ENCODE measurements at regions not wholly inside any gene's neighbourhood (a gene's known extent, or its start where the extent isn't known, plus 50 kb on each side); places are given as distances from the start of the nearest gene placed in this dataset.
"Not testable (repeated sequence)": the region's sequence is repeated elsewhere in the genome, so short reads cannot be mapped to it uniquely, and the experiment has no call there.

GRCh38 chr11:71638801-71639519 lies 56.3 kb upstream of the KRTAP5-11 start:
- not testable (repeated sequence) for H3K9me3 Mint-ChIP-seq; H3K36me3 Mint-ChIP-seq; H3K27ac Mint-ChIP-seq; H3K4me1 Mint-ChIP-seq (ENCODE audit: unreplicated experiment)
- peak; percentile 87 for DNase-seq (ENCODE audit: extremely low spot score, unreplicated experiment)
- TF ChIP-seq CTCF (conservative IDR thresholded peaks at IDR 0.05): peak; percentile 81
- Mint-ChIP-seq H3K27me3 (peaks cover 43% of the 10 kb centered on the region), H3K4me3 (peak overlapping the region; percentile 75)

DNA sequence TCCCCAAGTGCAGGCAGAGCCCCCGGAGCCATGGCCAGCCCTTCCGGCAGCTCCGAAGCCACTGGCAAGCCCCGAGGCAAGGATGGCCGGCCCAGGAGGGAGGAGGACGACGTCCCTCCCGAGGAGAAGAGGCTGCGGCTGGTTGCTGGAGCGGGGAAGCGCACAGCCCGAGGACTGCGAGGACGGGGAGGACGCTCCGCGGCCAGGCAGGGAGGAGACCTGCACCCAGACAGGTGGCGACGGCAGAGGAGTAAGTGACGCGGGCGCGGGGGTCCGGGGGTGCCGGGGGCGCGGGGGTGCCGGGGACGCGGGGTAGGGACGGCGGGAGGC lies 56.8 kb upstream of the KRTAP5-11 start:
- H3K9me3 Mint-ChIP-seq; H3K36me3 Mint-ChIP-seq; H3K4me1 Mint-ChIP-seq (ENCODE audit: unreplicated experiment); DNase-seq (ENCODE audit: extremely low spot score, unreplicated experiment); H3K27ac Mint-ChIP-seq: not testable (repeated sequence)
- TF ChIP-seq CTCF (conservative IDR thresholded peaks at IDR 0.05): peak; percentile 1
- Mint-ChIP-seq H3K27me3 (peaks cover 43% of the 10 kb centered on the region), H3K4me3 (peak overlapping the region; percentile 68)

GRCh38 chr11:71639916-71640315 lies 57.2 kb upstream of the KRTAP5-11 start:
- H3K9me3 Mint-ChIP-seq; H3K27ac Mint-ChIP-seq; DNase-seq (ENCODE audit: extremely low spot score, unreplicated experiment); H3K4me1 Mint-ChIP-seq (ENCODE audit: unreplicated experiment); H3K36me3 Mint-ChIP-seq: not testable (repeated sequence)
- Mint-ChIP-seq H3K27me3 (peaks cover 43% of the 10 kb centered on the region), H3K4me3 (peak overlapping the region; percentile 64)

DNA sequence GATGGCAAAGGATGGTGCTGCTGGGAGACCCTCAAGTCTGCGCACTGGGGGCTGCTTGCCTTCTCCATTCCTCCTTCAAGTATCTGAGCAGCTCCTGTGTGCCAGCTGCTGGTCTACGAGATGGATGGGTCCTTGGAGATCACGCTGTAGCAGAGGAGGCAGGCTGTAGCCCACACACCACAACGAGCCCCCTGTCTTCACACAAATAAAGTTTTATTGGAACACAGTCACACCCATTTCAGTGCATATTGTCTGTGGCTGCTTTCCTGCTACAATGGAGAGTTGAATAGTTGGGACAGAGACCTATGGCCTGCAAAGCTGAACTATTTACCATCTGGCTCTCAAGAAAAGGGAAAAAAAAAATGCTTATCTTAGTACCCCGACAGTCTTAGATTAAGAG lies 64.4 kb upstream of the KRTAP5-11 start:
- not testable (repeated sequence) for H3K36me3 Mint-ChIP-seq; H3K27ac Mint-ChIP-seq; H3K4me1 Mint-ChIP-seq (ENCODE audit: unreplicated experiment); DNase-seq (ENCODE audit: extremely low spot score, unreplicated experiment); H3K9me3 Mint-ChIP-seq; H3K4me3 Mint-ChIP-seq
- peaks cover 11% of the 10 kb centered on the region for H3K27me3 Mint-ChIP-seq

GRCh38 chr11:71652998-71653397 lies 70.3 kb upstream of the KRTAP5-11 start:
- H3K36me3 Mint-ChIP-seq; H3K27ac Mint-ChIP-seq; H3K9me3 Mint-ChIP-seq; DNase-seq (ENCODE audit: extremely low spot score, unreplicated experiment); H3K4me3 Mint-ChIP-seq; H3K4me1 Mint-ChIP-seq (ENCODE audit: unreplicated experiment): not testable (repeated sequence)
- peaks cover 13% of the 10 kb centered on the region for H3K27me3 Mint-ChIP-seq

DNA sequence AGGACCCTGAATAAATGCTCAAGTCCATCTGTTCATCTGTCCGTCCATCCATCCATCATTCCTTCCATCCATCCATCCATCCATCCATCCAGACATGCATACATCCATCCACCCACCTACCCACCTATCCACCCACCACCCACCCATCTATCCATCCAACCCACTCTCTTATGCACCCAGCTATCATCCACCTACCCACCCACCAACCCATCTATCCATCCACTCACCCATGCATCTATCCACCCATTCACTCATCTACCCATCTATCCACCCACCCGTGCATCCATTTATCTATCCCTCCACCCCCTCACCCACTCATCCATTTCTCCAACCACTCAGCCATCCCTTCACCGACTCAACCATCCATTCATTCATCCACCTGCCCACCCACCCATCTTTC lies 71.7 kb upstream of the KRTAP5-11 start:
- H3K4me3 Mint-ChIP-seq; H3K9me3 Mint-ChIP-seq; H3K27me3 Mint-ChIP-seq; H3K27ac Mint-ChIP-seq; H3K36me3 Mint-ChIP-seq; DNase-seq (ENCODE audit: extremely low spot score, unreplicated experiment); H3K4me1 Mint-ChIP-seq (ENCODE audit: unreplicated experiment): not testable (repeated sequence)

GRCh38 chr11:71655041-71655440 lies 72.4 kb upstream of the KRTAP5-11 start:
- not testable (repeated sequence) for H3K27ac Mint-ChIP-seq; H3K4me3 Mint-ChIP-seq; H3K36me3 Mint-ChIP-seq; H3K27me3 Mint-ChIP-seq; H3K4me1 Mint-ChIP-seq (ENCODE audit: unreplicated experiment); H3K9me3 Mint-ChIP-seq; DNase-seq (ENCODE audit: extremely low spot score, unreplicated experiment)

- H3K36me3 Mint-ChIP-seq; H3K4me3 Mint-ChIP-seq; DNase-seq (ENCODE audit: extremely low spot score, unreplicated experiment); H3K4me1 Mint-ChIP-seq (ENCODE audit: unreplicated experiment); H3K9me3 Mint-ChIP-seq; H3K27ac Mint-ChIP-seq; H3K27me3 Mint-ChIP-seq: not testable (repeated sequence)
Observed at GRCh38 chr11:71656513-71656912, 73.8 kb upstream of the KRTAP5-11 start.

GRCh38 chr11:71664941-71665340 lies 82.3 kb upstream of the KRTAP5-11 start:
- H3K36me3 Mint-ChIP-seq; H3K9me3 Mint-ChIP-seq; H3K4me3 Mint-ChIP-seq; H3K27ac Mint-ChIP-seq; H3K4me1 Mint-ChIP-seq (ENCODE audit: unreplicated experiment); DNase-seq (ENCODE audit: extremely low spot score, unreplicated experiment): not testable (repeated sequence)
- H3K27me3 Mint-ChIP-seq: peaks cover 12% of the 10 kb centered on the region

DNA sequence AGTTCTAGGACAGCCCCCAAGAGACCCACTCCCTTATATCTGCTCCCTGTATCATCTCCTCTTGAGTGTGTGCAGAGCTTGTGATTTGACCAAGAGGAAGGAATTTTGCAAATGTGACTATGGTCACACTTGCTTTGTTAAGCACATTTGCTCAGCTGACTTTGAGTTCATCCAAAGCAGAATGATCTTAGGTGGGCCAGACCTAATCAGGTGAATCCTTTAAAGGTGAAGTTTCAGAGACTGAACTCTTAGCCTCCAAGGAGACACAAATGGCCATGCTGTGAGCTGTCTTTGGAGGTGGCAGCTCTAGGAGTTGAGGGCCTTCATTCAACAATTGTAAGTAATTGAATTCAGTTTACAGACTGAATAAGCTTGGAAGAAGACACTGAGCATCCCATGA lies 115.4 kb upstream of the KRTAP5-11 start:
- not testable (repeated sequence) for H3K9me3 Mint-ChIP-seq, H3K27ac Mint-ChIP-seq

More for the DNA sequence above, 115.4 kb upstream of the KRTAP5-11 start:
- not testable (repeated sequence) for H3K27me3 Mint-ChIP-seq; H3K4me3 Mint-ChIP-seq; DNase-seq (ENCODE audit: extremely low spot score, unreplicated experiment); H3K4me1 Mint-ChIP-seq (ENCODE audit: unreplicated experiment); H3K36me3 Mint-ChIP-seq

Measured in type B pancreatic cell (in vitro differentiated cells).